ENCODE measurements at regions not wholly inside any gene's neighbourhood (a gene's known extent, or its start where the extent isn't known, plus 50 kb on each side); places are given as distances from the start of the nearest gene placed in this dataset.

- Histone ChIP-seq H3K9me3 (ENCODE audit: control insufficient read depth, low read length) (no peaks in the 10 kb centered on the region), H3K79me2 (no peaks in the 10 kb centered on the region), H3K27ac (no peak overlapping the region), H3K4me2 (ENCODE audit: low read length) (no peak overlapping the region), H3K9ac (no peak overlapping the region), H3K27me3 (ENCODE audit: control insufficient read depth, insufficient read depth, low read length) (no peaks in the 10 kb centered on the region), H3K36me3 (ENCODE audit: control insufficient read depth, insufficient read depth, low read length) (no peaks in the 10 kb centered on the region), H3K4me3 (ENCODE audit: low read depth, low read length) (no peak overlapping the region), H3K4me1 (no peaks in the 10 kb centered on the region), H2AFZ (no peak overlapping the region)
- no peak for TF ChIP-seq CTCF (IDR thresholded peaks at IDR 0.05)
Measured at GRCh38 chr15:70261083-70261482, 163.4 kb upstream of the TLE3 start.

GRCh38 chr15:70260580-70260979, 162.9 kb upstream of the TLE3 start:
- Histone ChIP-seq H3K79me2 (no peaks in the 10 kb centered on the region), H2AFZ (no peak overlapping the region), H3K36me3 (ENCODE audit: control insufficient read depth, insufficient read depth, low read length) (no peaks in the 10 kb centered on the region), H3K9me3 (ENCODE audit: control insufficient read depth, low read length) (no peaks in the 10 kb centered on the region), H3K27ac (no peak overlapping the region), H3K9ac (no peak overlapping the region), H3K4me1 (no peaks in the 10 kb centered on the region), H3K4me2 (ENCODE audit: low read length) (no peak overlapping the region), H3K27me3 (ENCODE audit: control insufficient read depth, insufficient read depth, low read length) (no peaks in the 10 kb centered on the region), H3K4me3 (ENCODE audit: low read depth, low read length) (no peak overlapping the region)
- TF ChIP-seq CTCF (IDR thresholded peaks at IDR 0.05) = no peak

GRCh38 chr15:70259640-70260508, 162.2 kb upstream of the TLE3 start:
- Histone ChIP-seq H3K36me3 (ENCODE audit: control insufficient read depth, insufficient read depth, low read length) (no peaks in the 10 kb centered on the region), H3K27ac (no peak overlapping the region), H3K4me1 (no peaks in the 10 kb centered on the region), H3K27me3 (ENCODE audit: control insufficient read depth, insufficient read depth, low read length) (no peaks in the 10 kb centered on the region), H3K9me3 (ENCODE audit: control insufficient read depth, low read length) (no peaks in the 10 kb centered on the region), H2AFZ (no peak overlapping the region), H3K79me2 (no peaks in the 10 kb centered on the region), H3K4me2 (ENCODE audit: low read length) (no peak overlapping the region), H3K9ac (no peak overlapping the region), H3K4me3 (ENCODE audit: low read depth, low read length) (no peak overlapping the region)
- TF ChIP-seq CTCF (IDR thresholded peaks at IDR 0.05) = no peak

- no peaks in the 10 kb centered on the region for H3K4me1 ChIP-seq
- H3K27me3 ChIP-seq (ENCODE audit: control insufficient read depth, insufficient read depth, low read length) = no peaks in the 10 kb centered on the region
- H3K9ac ChIP-seq = no peak overlapping the region
- H3K9me3 ChIP-seq (ENCODE audit: control insufficient read depth, low read length) = no peaks in the 10 kb centered on the region
- no peak for TF ChIP-seq CTCF (IDR thresholded peaks at IDR 0.05)
- H2AFZ ChIP-seq = no peak overlapping the region
- H3K4me3 ChIP-seq (ENCODE audit: low read depth, low read length) = no peak overlapping the region
- H3K36me3 ChIP-seq (ENCODE audit: control insufficient read depth, insufficient read depth, low read length) = no peaks in the 10 kb centered on the region
- no peaks in the 10 kb centered on the region for H3K79me2 ChIP-seq
- no peak overlapping the region for H3K27ac ChIP-seq
- H3K4me2 ChIP-seq (ENCODE audit: low read length) = no peak overlapping the region
Measured at GRCh38 chr15:70259028-70259424, 161.3 kb upstream of the TLE3 start.

All from parathyroid adenoma (tissue), 2 donors.